Panc1 (cell line): ENCODE measurements at regions not wholly inside any gene's neighbourhood (a gene's known extent, or its start where the extent isn't known, plus 50 kb on each side); places are given as distances from the start of the nearest gene placed in this dataset.
"Not testable (repeated sequence)": the region's sequence is repeated elsewhere in the genome, so short reads cannot be mapped to it uniquely, and the experiment has no call there.

Experiments used
- ATAC-seq: fragments of 200-7000 bp; cut with Tn5 transposase; 2 replicates; pipeline ENCODE4 v1.9.1; 2020; ENCODE audit warnings: mild to moderate bottlenecking, moderate library complexity
- BruUV-seq: library from RNA; stranded (reverse); fragments of 400-500 nt; replicated peaks from 2 replicates; lab custom pipeline; 2021; lab: Mats Ljungman, UMichigan
- CTCF ChIA-PET: fragments of 300-600 bp; sonication (Branson Sonifier 250); formaldehyde crosslinking; loops from one replicate; lab custom pipeline; 2022; ENCODE audit warnings: antibody characterized with exemption; lab: Charles Lee
- POLR2A ChIA-PET: fragments of 300-600 bp; sonication (Branson Sonifier 250); formaldehyde crosslinking; loops from one replicate; lab custom pipeline; 2022; ENCODE audit warnings: antibody characterized with exemption; lab: Charles Lee
- DNase-seq: peaks from one replicate; pipeline ENCODE4 v3.0.0-alpha.2; 2010; ENCODE audit warnings: low read depth, low spot score
- H3K27ac ChIP-seq: 2 replicates; pipeline ENCODE4 v1.5.1; 2011; ENCODE audit warnings: mild to moderate bottlenecking, low read length, inconsistent platforms
- H3K27me3 ChIP-seq: fragments of 200-500 bp; sonication (Bioruptor generic); 2 replicates; pipeline ENCODE4 v1.6.0; 2014; ENCODE audit warnings: low read length, inconsistent platforms; ENCODE audit not compliant: control insufficient read depth, insufficient read depth
- H3K36me3 ChIP-seq: fragments of 200-500 bp; sonication (Bioruptor generic); 2 replicates; pipeline ENCODE4 v1.5.1; 2014; ENCODE audit warnings: inconsistent platforms, mild to moderate bottlenecking, low read length, moderate library complexity; ENCODE audit not compliant: control insufficient read depth, insufficient read depth
- H3K4me1 ChIP-seq: 2 replicates; pipeline ENCODE4 v1.5.1; 2011; ENCODE audit warnings: inconsistent platforms, mild to moderate bottlenecking, low read length, moderate library complexity; ENCODE audit not compliant: control insufficient read depth, insufficient read depth
- H3K4me3 ChIP-seq, 2 experiments: 2 replicates each; pipeline ENCODE4 v1.5.1; 2011 to 2012; ENCODE audit warnings: low read depth in 2 of 2, low read length in 2 of 2, mild to moderate bottlenecking in 2 of 2, inconsistent platforms in 1 of 2, moderate library complexity in 1 of 2
- H3K9me3 ChIP-seq: fragments of 200-500 bp; sonication (Bioruptor generic); 2 replicates; pipeline ENCODE4 v1.5.1; 2014; ENCODE audit warnings: low read depth, mild to moderate bottlenecking, inconsistent platforms, low read length, moderate library complexity; ENCODE audit not compliant: control insufficient read depth, insufficient read depth
- POLR2AphosphoS5 ChIP-seq: IDR thresholded peaks from 2 replicates; pipeline ENCODE4 v1.6.1; 2012; ENCODE audit warnings: mild to moderate bottlenecking, low read depth, low read length, moderate library complexity
- SIN3A ChIP-seq: IDR thresholded peaks from 2 replicates; pipeline ENCODE4 v1.6.1; 2012; ENCODE audit warnings: low read depth, mild to moderate bottlenecking, low read length, moderate library complexity, borderline replicate concordance; ENCODE audit not compliant: insufficient read depth
- TCF7L2 ChIP-seq: IDR thresholded peaks from 2 replicates; pipeline ENCODE4 v1.6.1; 2011; ENCODE audit warnings: mild to moderate bottlenecking, low read depth, low read length, inconsistent platforms
- in situ Hi-C: cut with HindIII; loops from 2 replicates; pipeline ENCODE4 v1.10.0; 2016; ENCODE audit warnings: low sequenced_read_pairs, low pct_unique_long_range_greater_than_20kb
- intact Hi-C: fragments of 100-400 bp; cut with micrococcal nuclease; formaldehyde crosslinking; loops from one replicate; pipeline ENCODE4 v1.10.0; 2022; ENCODE audit not compliant: unreplicated experiment
- TF ChIP-seq, protein P1 (sequence below), 2 experiments: IDR thresholded peaks; 2 replicates each; pipeline ENCODE4 v1.6.1; 2011 to 2012; ENCODE audit warnings: low read depth in 2 of 2, control low read depth in 1 of 2, low read length in 1 of 2, mild to moderate bottlenecking in 1 of 2, moderate library complexity in 1 of 2; ENCODE audit not compliant: insufficient read depth in 1 of 2
- TF ChIP-seq, protein P2 (sequence below): fragments of 450-650 bp; IDR thresholded peaks from 2 replicates; pipeline ENCODE4 v1.5.1; 2017; ENCODE audit warnings: mild to moderate bottlenecking

- no peak for DNase-seq
- in situ Hi-C loops (no loop called here), intact Hi-C loops (no loop called here)
- no peak overlapping the region for H3K4me3 ChIP-seq
- H3K9me3 ChIP-seq = no peaks in the 10 kb centered on the region
- no peaks in the 10 kb centered on the region for H3K4me1 ChIP-seq
- no TSS peak for BruUV-seq
- ATAC-seq = no peak
- ChIA-PET CTCF (no interaction called here), POLR2A (no interaction called here)
- H3K27me3 ChIP-seq = no peaks in the 10 kb centered on the region; the same call in 1 of the 2 replicates
- H3K27ac ChIP-seq = no peak overlapping the region
- TF ChIP-seq, protein P1, sequence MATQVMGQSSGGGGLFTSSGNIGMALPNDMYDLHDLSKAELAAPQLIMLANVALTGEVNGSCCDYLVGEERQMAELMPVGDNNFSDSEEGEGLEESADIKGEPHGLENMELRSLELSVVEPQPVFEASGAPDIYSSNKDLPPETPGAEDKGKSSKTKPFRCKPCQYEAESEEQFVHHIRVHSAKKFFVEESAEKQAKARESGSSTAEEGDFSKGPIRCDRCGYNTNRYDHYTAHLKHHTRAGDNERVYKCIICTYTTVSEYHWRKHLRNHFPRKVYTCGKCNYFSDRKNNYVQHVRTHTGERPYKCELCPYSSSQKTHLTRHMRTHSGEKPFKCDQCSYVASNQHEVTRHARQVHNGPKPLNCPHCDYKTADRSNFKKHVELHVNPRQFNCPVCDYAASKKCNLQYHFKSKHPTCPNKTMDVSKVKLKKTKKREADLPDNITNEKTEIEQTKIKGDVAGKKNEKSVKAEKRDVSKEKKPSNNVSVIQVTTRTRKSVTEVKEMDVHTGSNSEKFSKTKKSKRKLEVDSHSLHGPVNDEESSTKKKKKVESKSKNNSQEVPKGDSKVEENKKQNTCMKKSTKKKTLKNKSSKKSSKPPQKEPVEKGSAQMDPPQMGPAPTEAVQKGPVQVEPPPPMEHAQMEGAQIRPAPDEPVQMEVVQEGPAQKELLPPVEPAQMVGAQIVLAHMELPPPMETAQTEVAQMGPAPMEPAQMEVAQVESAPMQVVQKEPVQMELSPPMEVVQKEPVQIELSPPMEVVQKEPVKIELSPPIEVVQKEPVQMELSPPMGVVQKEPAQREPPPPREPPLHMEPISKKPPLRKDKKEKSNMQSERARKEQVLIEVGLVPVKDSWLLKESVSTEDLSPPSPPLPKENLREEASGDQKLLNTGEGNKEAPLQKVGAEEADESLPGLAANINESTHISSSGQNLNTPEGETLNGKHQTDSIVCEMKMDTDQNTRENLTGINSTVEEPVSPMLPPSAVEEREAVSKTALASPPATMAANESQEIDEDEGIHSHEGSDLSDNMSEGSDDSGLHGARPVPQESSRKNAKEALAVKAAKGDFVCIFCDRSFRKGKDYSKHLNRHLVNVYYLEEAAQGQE (IDR thresholded peaks at IDR 0.05; ENCODE audit: insufficient read depth in 1 of 2, low read depth in 2 of 2, low read length in 1 of 2) = no peak
- no peak for TF ChIP-seq SIN3A
- no peak for TF ChIP-seq POLR2AphosphoS5
- no peaks in the 10 kb centered on the region for H3K36me3 ChIP-seq
These were observed 309.5 kb downstream of the TEX29 start for GRCh38 chr13:111629926-111630325.

- no TSS peak for BruUV-seq
These were observed 310.0 kb downstream of the TEX29 start for GRCh38 chr13:111630406-111630805.

GRCh38 chr13:111631271-111631670, 310.8 kb downstream of the TEX29 start:
- in situ Hi-C loops, POLR2A ChIA-PET, H3K27me3 ChIP-seq, H3K9me3 ChIP-seq, CTCF ChIA-PET, DNase-seq, ATAC-seq, H3K27ac ChIP-seq, H3K36me3 ChIP-seq, H3K4me3 ChIP-seq, intact Hi-C loops, BruUV-seq, H3K4me1 ChIP-seq: not testable (repeated sequence)

More at GRCh38 chr13:111630406-111630805, 310.0 kb downstream of the TEX29 start:
- Histone ChIP-seq H3K27me3 (no peaks in the 10 kb centered on the region; the same call in 1 of the 2 replicates), H3K36me3 (no peaks in the 10 kb centered on the region), H3K9me3 (no peaks in the 10 kb centered on the region), H3K4me1 (no peaks in the 10 kb centered on the region), H3K4me3 (no peak overlapping the region), H3K27ac (no peak overlapping the region)
- in situ Hi-C loops = no loop called here
- POLR2A ChIA-PET = no interaction called here
- ATAC-seq (no peak), DNase-seq (no peak)
- CTCF ChIA-PET = no interaction called here
- intact Hi-C loops = no loop called here
- TF ChIP-seq, protein P1 (IDR thresholded peaks at IDR 0.05; ENCODE audit: insufficient read depth in 1 of 2, low read depth in 2 of 2, low read length in 1 of 2) = no peak
- TF ChIP-seq SIN3A = no peak
- TF ChIP-seq POLR2AphosphoS5 = no peak
- TF ChIP-seq TCF7L2 = no peak
- TF ChIP-seq, protein P2, sequence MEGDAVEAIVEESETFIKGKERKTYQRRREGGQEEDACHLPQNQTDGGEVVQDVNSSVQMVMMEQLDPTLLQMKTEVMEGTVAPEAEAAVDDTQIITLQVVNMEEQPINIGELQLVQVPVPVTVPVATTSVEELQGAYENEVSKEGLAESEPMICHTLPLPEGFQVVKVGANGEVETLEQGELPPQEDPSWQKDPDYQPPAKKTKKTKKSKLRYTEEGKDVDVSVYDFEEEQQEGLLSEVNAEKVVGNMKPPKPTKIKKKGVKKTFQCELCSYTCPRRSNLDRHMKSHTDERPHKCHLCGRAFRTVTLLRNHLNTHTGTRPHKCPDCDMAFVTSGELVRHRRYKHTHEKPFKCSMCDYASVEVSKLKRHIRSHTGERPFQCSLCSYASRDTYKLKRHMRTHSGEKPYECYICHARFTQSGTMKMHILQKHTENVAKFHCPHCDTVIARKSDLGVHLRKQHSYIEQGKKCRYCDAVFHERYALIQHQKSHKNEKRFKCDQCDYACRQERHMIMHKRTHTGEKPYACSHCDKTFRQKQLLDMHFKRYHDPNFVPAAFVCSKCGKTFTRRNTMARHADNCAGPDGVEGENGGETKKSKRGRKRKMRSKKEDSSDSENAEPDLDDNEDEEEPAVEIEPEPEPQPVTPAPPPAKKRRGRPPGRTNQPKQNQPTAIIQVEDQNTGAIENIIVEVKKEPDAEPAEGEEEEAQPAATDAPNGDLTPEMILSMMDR = no peak
